ENCODE measurements at regions not wholly inside any gene's neighbourhood (a gene's known extent, or its start where the extent isn't known, plus 50 kb on each side); places are given as distances from the start of the nearest gene placed in this dataset.

DNA sequence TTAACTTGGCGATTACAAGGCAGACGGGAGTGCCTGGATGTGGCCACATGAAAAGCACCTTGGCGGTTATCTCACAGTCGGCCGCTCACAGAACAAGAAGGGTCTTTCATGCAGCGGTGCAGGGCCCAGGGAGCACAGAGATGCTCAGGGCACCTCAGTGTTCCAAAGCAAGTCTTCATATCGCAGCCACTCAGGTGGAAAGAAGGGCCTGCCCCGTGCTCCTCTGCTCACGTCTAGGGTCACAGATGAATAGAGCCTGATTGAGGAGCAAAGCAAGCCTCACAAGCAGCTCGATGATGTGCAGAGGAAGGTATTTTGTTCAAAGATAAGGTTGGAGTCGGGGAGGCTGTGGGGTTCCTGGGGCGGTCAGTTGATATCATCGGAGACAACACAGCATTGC lies 297.8 kb downstream of the WDR11 start:
- no peaks in the 10 kb centered on the region for H3K4me1 Mint-ChIP-seq (ENCODE audit: low read depth)
- H3K4me3 Mint-ChIP-seq: no peak overlapping the region
- H3K9me3 Mint-ChIP-seq: peaks cover 21% of the 10 kb centered on the region
- CTCF ChIA-PET: no interaction called here
- intact Hi-C loops (cut with micrococcal nuclease): no loop called here
- H3K27ac Mint-ChIP-seq: no peak overlapping the region
- no peak for DNase-seq
- H3K27me3 Mint-ChIP-seq (ENCODE audit: low read depth): peaks cover 6% of the 10 kb centered on the region
- H3K36me3 Mint-ChIP-seq (ENCODE audit: low read depth): no peaks in the 10 kb centered on the region

DNA sequence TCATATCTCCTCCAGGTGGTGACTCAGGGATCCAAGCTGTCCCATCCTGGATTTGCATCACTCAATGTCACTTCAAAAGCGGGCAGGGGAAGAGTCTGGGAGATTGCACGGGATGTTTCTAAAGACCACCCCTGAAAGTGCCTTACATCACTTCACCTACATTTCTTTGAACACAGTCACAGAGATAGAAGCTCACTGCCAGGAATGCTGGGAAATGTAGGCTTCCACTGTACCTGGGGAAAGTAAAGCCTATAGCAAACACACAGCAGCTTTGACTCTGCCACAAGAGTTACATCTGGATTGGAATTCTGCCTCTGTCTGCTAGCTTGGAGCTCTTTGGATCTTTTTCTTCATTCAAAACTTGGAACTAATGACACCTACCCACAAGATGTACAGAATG lies 300.9 kb downstream of the WDR11 start:
- intact Hi-C loops (cut with micrococcal nuclease): no loop called here
- DNase-seq: no peak
- H3K27ac Mint-ChIP-seq: no peak overlapping the region
- H3K9me3 Mint-ChIP-seq: no peaks in the 10 kb centered on the region
- H3K4me3 Mint-ChIP-seq: no peak overlapping the region
- CTCF ChIA-PET: no interaction called here
- no peaks in the 10 kb centered on the region for H3K36me3 Mint-ChIP-seq (ENCODE audit: low read depth)
- H3K27me3 Mint-ChIP-seq (ENCODE audit: low read depth): peaks cover 6% of the 10 kb centered on the region
- H3K4me1 Mint-ChIP-seq (ENCODE audit: low read depth): no peaks in the 10 kb centered on the region

DNA sequence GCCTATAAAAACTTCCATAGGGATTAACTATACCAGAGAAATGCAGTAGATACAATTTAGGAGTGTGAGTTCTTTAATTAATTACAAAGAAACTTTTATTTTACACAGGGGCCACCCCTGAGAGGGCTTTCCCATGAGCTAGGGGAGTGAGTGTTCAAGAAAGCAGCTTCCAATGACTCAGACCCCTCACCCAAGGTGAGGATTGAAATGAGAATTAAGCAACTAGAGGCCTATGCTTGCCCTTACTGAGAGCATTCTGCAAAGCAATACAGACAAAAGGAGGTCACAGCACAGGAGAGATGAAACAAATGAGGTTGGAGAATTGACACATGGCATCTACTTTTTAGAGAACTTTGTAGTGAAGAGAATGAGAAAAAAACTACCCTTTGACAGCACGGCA lies 301.8 kb downstream of the WDR11 start:
- no peak for DNase-seq

DNA sequence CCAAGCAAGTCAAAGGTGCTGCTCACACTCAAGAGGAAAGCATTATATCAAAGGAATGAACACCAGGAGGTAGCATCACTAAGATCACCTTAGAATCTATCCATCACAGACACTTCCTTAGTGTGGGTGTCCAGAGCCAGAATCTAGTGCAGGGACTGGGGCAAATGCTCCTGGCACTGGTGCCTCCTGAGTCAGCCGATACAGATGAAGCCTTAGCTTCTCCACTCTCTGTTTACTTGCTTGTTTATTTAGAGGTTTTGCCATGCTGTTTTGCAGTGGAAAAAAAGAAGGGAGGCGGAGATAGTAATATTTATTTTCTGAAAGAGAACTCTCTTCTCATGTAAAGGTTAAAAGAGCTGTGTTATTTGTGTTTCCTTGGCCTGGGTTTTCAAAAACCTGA lies 303.1 kb downstream of the WDR11 start:
- H3K4me1 Mint-ChIP-seq (ENCODE audit: low read depth): no peaks in the 10 kb centered on the region
- no peak for DNase-seq
- H3K36me3 Mint-ChIP-seq (ENCODE audit: low read depth): no peaks in the 10 kb centered on the region
- H3K4me3 Mint-ChIP-seq: no peak overlapping the region
- CTCF ChIA-PET: no interaction called here
- H3K27ac Mint-ChIP-seq: no peak overlapping the region
- intact Hi-C loops (cut with micrococcal nuclease): no loop called here
- H3K27me3 Mint-ChIP-seq (ENCODE audit: low read depth): peaks cover 5% of the 10 kb centered on the region
- H3K9me3 Mint-ChIP-seq: peaks cover 1% of the 10 kb centered on the region

More for the DNA sequence above, 301.8 kb downstream of the WDR11 start:
- Mint-ChIP-seq H3K36me3 (ENCODE audit: low read depth) (no peaks in the 10 kb centered on the region), H3K27me3 (ENCODE audit: low read depth) (peaks cover 6% of the 10 kb centered on the region), H3K4me3 (no peak overlapping the region), H3K4me1 (ENCODE audit: low read depth) (no peaks in the 10 kb centered on the region), H3K9me3 (peaks cover 1% of the 10 kb centered on the region), H3K27ac (no peak overlapping the region)
- intact Hi-C loops (cut with micrococcal nuclease): no loop called here
- CTCF ChIA-PET: no interaction called here

DNA sequence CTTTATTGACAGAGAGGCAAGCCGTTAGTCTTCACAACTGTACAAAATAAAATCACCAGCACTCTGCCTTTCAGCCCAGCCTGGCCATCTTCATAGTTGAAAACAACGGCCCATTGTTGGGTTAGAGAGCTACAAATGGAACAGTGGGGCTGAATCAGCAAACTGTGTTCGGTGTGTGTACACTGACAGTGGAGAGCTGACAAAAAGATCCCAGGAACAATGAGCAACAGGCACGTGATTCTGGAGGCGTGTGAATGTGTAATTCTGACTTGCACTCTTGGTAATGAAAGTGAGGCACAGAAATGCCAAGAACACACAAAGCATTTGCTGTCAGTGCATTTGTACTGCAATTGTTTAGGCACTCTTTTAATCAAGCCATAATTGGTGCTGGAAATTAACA lies 303.7 kb downstream of the WDR11 start:
- Mint-ChIP-seq H3K36me3 (ENCODE audit: low read depth) (no peaks in the 10 kb centered on the region), H3K27me3 (ENCODE audit: low read depth) (peaks cover 5% of the 10 kb centered on the region), H3K4me1 (ENCODE audit: low read depth) (no peaks in the 10 kb centered on the region), H3K4me3 (no peak overlapping the region), H3K9me3 (peaks cover 1% of the 10 kb centered on the region), H3K27ac (no peak overlapping the region)
- DNase-seq: no peak
- intact Hi-C loops (cut with micrococcal nuclease): no loop called here
- CTCF ChIA-PET: no interaction called here

DNA sequence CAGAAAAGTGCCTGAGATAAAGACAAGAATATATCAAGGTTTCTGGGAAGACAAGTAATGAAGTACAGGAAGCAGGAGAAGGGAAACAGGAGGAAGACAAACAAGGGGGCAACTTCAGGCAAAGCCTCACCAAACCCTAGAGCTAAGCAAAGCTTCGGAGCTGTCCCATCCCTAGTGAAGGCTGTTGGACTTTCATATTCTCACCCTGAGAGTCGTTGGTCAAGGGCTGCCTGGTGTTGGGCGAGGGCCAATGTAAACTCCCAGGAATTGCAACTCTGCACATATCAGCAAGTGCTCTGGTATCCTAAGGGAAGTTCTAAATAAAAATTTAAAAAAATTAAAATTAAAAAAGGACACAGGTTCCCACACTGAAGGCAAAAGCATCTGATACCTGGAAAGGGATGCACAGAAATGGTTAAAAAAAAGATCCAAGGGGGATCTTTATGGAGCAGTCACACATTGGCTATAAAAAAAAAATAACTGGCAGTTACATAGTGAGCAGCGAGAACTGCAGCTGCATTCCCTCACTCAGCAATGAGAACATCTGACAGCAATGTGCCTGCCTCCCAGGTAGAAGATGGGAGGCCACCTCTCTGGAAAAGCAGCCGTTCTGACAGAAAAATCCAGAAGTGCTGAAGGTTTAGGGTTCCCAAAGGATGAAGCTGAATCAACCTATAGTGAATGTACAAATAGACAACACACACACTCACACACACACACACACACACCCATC lies 304.7 kb downstream of the WDR11 start:
- H3K4me3 Mint-ChIP-seq: no peak overlapping the region
- no peaks in the 10 kb centered on the region for H3K36me3 Mint-ChIP-seq (ENCODE audit: low read depth)
- no peak overlapping the region for H3K27ac Mint-ChIP-seq
- H3K9me3 Mint-ChIP-seq: peaks cover 1% of the 10 kb centered on the region
- no peaks in the 10 kb centered on the region for H3K4me1 Mint-ChIP-seq (ENCODE audit: low read depth)
- H3K27me3 Mint-ChIP-seq (ENCODE audit: low read depth): peaks cover 5% of the 10 kb centered on the region
- intact Hi-C loops (cut with micrococcal nuclease): no loop called here
- CTCF ChIA-PET: no interaction called here
- DNase-seq: no peak

DNA sequence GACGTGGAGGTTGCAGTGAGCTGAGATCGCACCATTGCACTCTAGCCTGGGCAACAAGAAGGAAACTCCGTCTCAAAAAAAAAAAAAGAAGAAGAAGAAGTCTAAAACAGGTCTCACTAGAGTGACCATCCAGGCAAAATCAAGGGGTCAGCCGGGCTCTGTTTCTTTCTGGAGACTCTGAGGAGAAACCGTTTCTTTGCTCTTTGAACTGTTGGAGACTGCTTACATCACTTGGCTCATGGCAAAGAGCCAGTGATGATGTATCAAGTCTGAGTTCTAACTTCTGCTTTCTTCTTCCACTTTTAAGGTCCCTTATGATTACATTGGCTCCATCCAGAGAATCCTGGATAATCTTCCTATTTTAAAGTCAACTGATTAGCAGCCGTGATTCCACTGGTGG lies 306.8 kb downstream of the WDR11 start:
- Mint-ChIP-seq H3K27ac (no peak overlapping the region), H3K4me3 (no peak overlapping the region), H3K27me3 (ENCODE audit: low read depth) (no peaks in the 10 kb centered on the region), H3K4me1 (ENCODE audit: low read depth) (no peaks in the 10 kb centered on the region), H3K9me3 (peaks cover 1% of the 10 kb centered on the region), H3K36me3 (ENCODE audit: low read depth) (no peaks in the 10 kb centered on the region)
- CTCF ChIA-PET: no interaction called here
- DNase-seq: no peak
- intact Hi-C loops (cut with micrococcal nuclease): no loop called here

DNA sequence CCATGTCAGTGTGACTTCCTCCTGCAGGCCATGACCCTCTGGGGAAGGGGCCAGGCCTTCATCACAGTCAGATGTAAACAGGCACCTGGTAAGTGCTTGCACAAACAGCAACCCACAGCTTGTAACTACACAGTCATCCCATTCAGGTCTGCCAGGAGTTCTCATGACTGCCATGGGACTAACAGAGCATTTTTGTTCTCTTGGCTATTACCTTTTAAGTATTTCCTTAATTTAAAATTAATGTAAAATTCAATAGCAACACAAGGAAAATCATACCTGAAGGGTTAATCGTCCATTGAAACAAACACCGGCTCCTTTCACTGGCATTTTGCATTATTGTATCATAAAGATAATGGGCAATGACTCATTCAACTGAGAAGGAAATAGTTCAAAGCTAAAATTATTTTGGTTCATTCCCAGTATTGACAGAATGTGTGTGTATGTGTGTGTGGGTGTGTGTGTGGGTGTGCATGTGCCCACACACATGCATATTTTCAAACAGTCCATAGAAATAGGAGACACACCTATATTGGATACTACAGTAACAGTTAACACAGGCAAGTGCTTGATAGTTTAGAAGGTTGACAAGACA lies 307.9 kb downstream of the WDR11 start:
- H3K4me1 Mint-ChIP-seq (ENCODE audit: low read depth): no peaks in the 10 kb centered on the region
- H3K27ac Mint-ChIP-seq: no peak overlapping the region
- intact Hi-C loops (cut with micrococcal nuclease): no loop called here
- H3K4me3 Mint-ChIP-seq: no peak overlapping the region
- no peaks in the 10 kb centered on the region for H3K27me3 Mint-ChIP-seq (ENCODE audit: low read depth)
- DNase-seq: no peak
- CTCF ChIA-PET: no interaction called here
- H3K36me3 Mint-ChIP-seq (ENCODE audit: low read depth): no peaks in the 10 kb centered on the region
- H3K9me3 Mint-ChIP-seq: peaks cover 3% of the 10 kb centered on the region

DNA sequence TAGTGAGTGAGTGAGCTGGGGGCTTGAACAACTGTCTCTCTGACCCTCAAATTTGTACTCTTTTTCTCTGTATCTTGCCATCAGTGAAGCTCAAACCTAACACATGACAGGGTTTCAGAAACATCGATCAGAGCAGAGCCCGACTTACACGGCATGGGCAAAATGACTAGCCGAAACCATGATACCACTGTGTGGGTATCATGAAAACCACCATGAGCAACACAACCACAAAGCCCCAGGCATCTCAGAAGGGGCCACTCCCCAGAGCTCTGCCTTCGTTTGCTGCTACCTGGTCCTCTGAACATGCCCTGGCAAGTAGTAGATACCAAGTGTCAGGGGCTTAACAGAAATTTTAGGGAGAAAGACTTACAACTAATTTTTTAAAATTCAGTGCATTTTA lies 308.5 kb downstream of the WDR11 start:
- no peak overlapping the region for H3K27ac Mint-ChIP-seq
- no peak for DNase-seq

DNA sequence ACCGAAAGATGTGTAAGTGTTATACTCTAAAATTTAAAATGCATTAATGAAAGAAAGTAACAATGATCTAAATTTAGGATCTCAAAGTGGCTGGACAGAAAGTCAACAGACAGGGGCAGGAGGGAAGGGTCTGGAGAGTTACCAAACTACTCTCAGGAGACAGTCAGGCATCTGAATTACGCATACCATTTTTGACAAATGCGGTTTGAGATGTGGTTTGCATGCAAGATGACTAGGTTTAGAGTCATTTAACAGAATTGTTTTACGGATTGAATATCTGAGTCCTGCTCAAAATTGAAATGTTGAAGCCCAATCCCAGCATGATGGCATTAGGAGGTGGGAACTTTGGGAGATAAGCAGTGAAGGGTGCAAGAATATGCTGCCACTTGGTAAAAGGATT lies 314.1 kb downstream of the WDR11 start:
- CTCF ChIA-PET: no interaction called here
- no peak for DNase-seq
- Mint-ChIP-seq H3K9me3 (peaks cover 2% of the 10 kb centered on the region), H3K27me3 (ENCODE audit: low read depth) (no peaks in the 10 kb centered on the region), H3K36me3 (ENCODE audit: low read depth) (no peaks in the 10 kb centered on the region), H3K4me1 (ENCODE audit: low read depth) (no peaks in the 10 kb centered on the region), H3K4me3 (no peak overlapping the region), H3K27ac (no peak overlapping the region)
- intact Hi-C loops (cut with micrococcal nuclease): no loop called here

More for the DNA sequence above, 308.5 kb downstream of the WDR11 start:
- intact Hi-C loops (cut with micrococcal nuclease): no loop called here
- Mint-ChIP-seq H3K36me3 (ENCODE audit: low read depth) (no peaks in the 10 kb centered on the region), H3K4me3 (no peak overlapping the region), H3K9me3 (peaks cover 3% of the 10 kb centered on the region), H3K4me1 (ENCODE audit: low read depth) (no peaks in the 10 kb centered on the region), H3K27me3 (ENCODE audit: low read depth) (no peaks in the 10 kb centered on the region)
- CTCF ChIA-PET: no interaction called here

DNA sequence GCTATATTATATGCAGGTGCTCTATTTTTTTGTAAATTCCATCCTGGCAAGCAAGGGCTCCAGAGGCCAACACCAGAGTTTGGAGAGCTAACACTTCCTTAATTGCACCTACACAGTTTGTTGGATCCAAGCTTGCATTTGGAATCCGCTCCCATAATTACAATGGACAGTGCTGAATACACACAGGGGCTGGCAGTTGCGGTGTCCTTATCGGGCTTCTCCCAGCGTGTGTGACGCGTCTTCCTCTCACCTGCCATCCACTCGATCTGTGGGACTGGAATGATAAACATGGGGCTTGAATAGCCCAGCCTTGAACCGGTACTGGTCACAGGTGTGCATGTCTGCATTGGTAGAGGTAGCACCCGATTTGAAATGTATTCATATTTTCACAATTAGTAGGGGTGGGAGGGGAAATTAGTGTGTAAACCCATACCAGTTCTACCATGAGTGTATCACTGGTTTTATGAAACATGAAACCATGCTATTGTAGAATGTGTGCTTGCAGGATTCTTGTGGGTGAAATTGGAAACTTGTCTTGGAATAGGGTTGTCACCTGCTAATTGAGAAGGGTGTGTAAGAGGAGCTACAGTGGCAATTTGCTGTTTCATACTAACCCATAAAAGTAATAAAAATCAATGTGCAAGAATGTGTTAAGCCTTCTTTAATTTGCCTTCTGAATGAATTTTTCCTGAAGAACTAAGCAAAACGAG lies 316.5 kb downstream of the WDR11 start:
- Mint-ChIP-seq H3K4me3 (no peak overlapping the region), H3K27ac (no peak overlapping the region), H3K9me3 (peaks cover 3% of the 10 kb centered on the region), H3K4me1 (ENCODE audit: low read depth) (no peaks in the 10 kb centered on the region), H3K27me3 (ENCODE audit: low read depth) (no peaks in the 10 kb centered on the region), H3K36me3 (ENCODE audit: low read depth) (no peaks in the 10 kb centered on the region)
- intact Hi-C loops (cut with micrococcal nuclease): no loop called here
- DNase-seq: no peak
- CTCF ChIA-PET: no interaction called here

DNA sequence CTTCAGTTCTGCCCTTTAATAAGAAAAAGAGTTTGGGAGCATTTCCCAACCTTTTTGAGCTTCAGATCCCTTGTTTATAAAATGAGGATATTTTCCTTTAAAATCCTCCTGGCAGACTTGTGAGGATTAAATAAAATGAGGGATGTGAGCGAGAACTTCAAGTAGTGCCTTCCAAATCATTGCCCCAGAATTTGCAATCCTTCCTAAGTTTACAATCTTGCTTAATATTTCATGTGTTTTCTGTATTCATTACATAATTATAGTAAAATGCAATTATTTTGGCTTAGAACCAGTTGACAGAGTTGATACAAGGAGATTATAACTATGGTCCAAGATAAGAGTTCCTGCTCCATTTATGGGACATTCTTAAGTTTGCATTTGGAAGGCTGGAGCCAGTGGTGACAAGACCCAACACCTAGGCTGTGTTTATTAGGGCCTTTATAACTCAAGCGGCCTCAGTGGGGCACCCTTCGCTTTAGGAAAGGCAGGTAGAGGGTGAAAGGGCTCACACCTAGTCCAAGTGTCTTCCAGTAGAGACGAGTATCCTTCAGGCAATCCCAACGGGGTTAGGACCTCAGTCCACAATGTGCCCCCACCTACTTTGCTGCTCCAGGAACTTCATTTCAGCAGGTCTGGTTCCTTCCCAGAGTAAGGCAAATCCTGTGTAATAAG lies 317.5 kb downstream of the WDR11 start:
- no peaks in the 10 kb centered on the region for H3K4me1 Mint-ChIP-seq (ENCODE audit: low read depth)
- H3K4me3 Mint-ChIP-seq: no peak overlapping the region
- intact Hi-C loops (cut with micrococcal nuclease): no loop called here
- no peaks in the 10 kb centered on the region for H3K36me3 Mint-ChIP-seq (ENCODE audit: low read depth)
- no peaks in the 10 kb centered on the region for H3K27me3 Mint-ChIP-seq (ENCODE audit: low read depth)
- H3K27ac Mint-ChIP-seq: no peak overlapping the region
- DNase-seq: no peak
- peaks cover 3% of the 10 kb centered on the region for H3K9me3 Mint-ChIP-seq
- CTCF ChIA-PET: no interaction called here

DNA sequence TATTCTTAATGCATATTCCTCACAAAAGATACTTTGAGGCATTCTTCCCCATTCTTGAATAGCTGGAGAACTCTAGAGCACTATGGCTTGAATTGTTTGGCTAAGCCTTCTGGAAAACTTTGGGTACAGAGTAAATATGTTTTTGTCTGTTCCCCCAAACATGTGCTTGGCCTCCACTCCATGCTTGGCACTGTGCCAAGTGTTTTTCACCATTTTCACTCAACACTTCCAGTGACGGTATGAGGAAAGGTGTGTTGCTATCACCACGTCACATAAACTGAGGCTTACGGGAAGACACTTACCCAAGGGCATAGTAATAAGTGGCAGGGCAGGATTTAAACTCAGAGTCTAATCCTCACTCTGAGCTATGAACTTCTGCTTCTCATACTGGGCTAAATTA lies 318.2 kb downstream of the WDR11 start:
- no peak for DNase-seq
- intact Hi-C loops (cut with micrococcal nuclease): no loop called here
- Mint-ChIP-seq H3K4me1 (ENCODE audit: low read depth) (no peaks in the 10 kb centered on the region), H3K36me3 (ENCODE audit: low read depth) (no peaks in the 10 kb centered on the region), H3K27me3 (ENCODE audit: low read depth) (no peaks in the 10 kb centered on the region), H3K27ac (no peak overlapping the region), H3K9me3 (peaks cover 2% of the 10 kb centered on the region), H3K4me3 (no peak overlapping the region)
- CTCF ChIA-PET: no interaction called here

Measured in activated naive CD4-positive, alpha-beta T cell treated with anti-CD3 and anti-CD28 coated beads for 36 hours (primary cell).